Right ventricle myocardium superior (tissue), 1 donor: ENCODE measurements at regions not wholly inside any gene's neighbourhood (a gene's known extent, or its start where the extent isn't known, plus 50 kb on each side); places are given as distances from the start of the nearest gene placed in this dataset.

Experiments
- ATAC-seq: fragments of 200-7000 bp; cut with Tn5 transposase; one replicate; pipeline ENCODE4 v1.9.1; 2020; ENCODE audit warnings: mild to moderate bottlenecking; ENCODE audit not compliant: poor library complexity
- DNase-seq: peaks from one replicate; pipeline ENCODE4 v3.0.0-alpha.2; 2020
- intact Hi-C: fragments of 100-400 bp; cut with DNase I; formaldehyde crosslinking; loops from one replicate; pipeline ENCODE4 v1.11.2; 2022
- donor health status: DM: no; HTN: yes; CAD: no; lungs with severe emphysema.

GRCh38 chr10:25768167-25768566 lies 165.9 kb upstream of the MYO3A start:
- DNase-seq (no peak), ATAC-seq (no peak)
- intact Hi-C loops: no loop called here

- ATAC-seq (no peak), DNase-seq (no peak)
- intact Hi-C loops: no loop called here
Observed at GRCh38 chr10:25778646-25779045, 155.4 kb upstream of the MYO3A start.

GRCh38 chr10:25786161-25786560 lies 147.9 kb upstream of the MYO3A start:
- intact Hi-C loops: no loop called here
- DNase-seq (no peak), ATAC-seq (no peak)

- no peak for ATAC-seq
- intact Hi-C loops: no loop called here
- no peak for DNase-seq
Observed at GRCh38 chr10:25786899-25787298, 147.1 kb upstream of the MYO3A start.

DNA sequence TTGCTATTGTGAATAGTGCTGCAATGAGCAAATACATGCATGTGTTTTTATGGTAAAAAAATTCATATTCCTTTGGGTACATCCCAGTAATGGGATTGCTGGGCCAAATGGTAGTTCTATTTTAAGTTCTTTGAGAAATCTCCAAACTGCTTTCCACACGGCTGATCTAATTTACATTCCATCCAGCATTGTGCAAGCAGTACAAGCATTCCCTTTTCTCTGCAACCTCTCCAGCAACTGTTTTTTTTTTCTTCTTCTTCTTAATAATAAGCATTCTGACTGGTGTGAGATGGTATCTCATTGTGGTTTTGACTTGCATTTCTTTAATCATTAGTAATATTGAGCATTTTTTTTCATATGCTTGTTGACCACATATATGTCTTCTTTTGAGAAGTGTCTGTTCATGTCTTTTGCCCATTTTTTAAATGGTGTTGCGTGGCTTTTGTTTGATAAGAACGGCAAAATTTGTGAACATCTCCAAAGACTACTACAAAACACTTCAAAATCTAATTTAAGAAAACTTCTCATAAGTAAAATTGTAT lies 136.1 kb upstream of the MYO3A start:
- DNase-seq: no peak
- intact Hi-C loops: no loop called here
- no peak for ATAC-seq

DNA sequence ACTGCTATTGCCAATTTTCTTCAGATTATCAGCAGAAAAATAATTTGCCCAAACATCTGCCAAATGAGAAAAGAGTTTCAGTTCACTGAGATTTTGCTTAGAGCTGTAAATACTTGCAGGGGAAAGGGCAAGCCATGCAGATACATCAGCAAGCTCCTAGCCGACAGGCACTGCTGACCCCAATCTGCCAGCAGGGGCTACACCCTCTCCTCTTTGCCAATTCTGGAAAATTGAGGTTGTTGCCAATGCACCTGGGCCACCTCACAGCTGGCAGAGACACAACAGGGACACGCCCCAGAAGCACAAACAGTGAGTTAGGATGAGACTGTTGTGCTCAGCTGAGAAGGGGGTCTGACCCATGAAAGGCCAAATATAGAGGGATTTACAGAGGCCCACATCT lies 129.5 kb upstream of the MYO3A start:
- intact Hi-C loops: no loop called here
- ATAC-seq (no peak), DNase-seq (no peak)

DNA sequence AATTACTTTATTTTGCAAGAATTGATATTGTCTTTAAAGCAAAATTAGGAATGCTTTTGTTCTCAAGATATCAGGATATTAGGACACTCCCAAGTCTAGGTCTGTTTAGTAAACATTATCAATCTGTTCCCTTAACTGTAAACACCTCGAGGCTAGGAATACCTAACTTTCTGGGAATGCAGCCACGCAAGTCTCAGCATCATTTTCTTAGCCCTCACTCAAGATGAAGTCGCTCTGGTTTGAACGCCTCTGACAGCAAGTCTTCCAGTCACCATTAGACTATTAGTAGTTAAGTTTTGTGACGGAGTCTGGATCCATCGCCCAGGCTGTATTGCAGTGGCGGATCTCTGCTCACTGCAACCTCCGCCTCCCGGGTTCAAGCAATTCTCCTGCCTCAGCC lies 128.0 kb upstream of the MYO3A start:
- no peak for ATAC-seq

GRCh38 chr10:25808372-25808771 lies 125.7 kb upstream of the MYO3A start:
- no peak for ATAC-seq
- intact Hi-C loops: no loop called here

More for the DNA sequence above, 128.0 kb upstream of the MYO3A start:
- DNase-seq: no peak
- intact Hi-C loops: no loop called here

GRCh38 chr10:25811052-25811685 lies 122.9 kb upstream of the MYO3A start:
- ATAC-seq (no peak), DNase-seq (no peak)
- intact Hi-C loops: no loop called here

More at GRCh38 chr10:25808372-25808771, 125.7 kb upstream of the MYO3A start:
- no peak for DNase-seq

- intact Hi-C loops: no loop called here
- ATAC-seq (no peak), DNase-seq (no peak)
Observed at GRCh38 chr10:25813511-25813910, 120.5 kb upstream of the MYO3A start.

- intact Hi-C loops: no loop called here
- DNase-seq (no peak), ATAC-seq (no peak)
Observed at GRCh38 chr10:25815236-25815635, 118.8 kb upstream of the MYO3A start.

- no peak for ATAC-seq
- intact Hi-C loops: no loop called here
- DNase-seq: no peak
Observed at GRCh38 chr10:25815999-25816768, 117.8 kb upstream of the MYO3A start.

GRCh38 chr10:25817200-25817599 lies 116.8 kb upstream of the MYO3A start:
- no peak for ATAC-seq
- no peak for DNase-seq
- intact Hi-C loops: no loop called here

GRCh38 chr10:25818751-25819150 lies 115.3 kb upstream of the MYO3A start:
- intact Hi-C loops: no loop called here
- no peak for ATAC-seq
- DNase-seq: no peak

GRCh38 chr10:25820472-25820871 lies 113.6 kb upstream of the MYO3A start:
- intact Hi-C loops: no loop called here
- ATAC-seq (no peak), DNase-seq (no peak)

- no peak for DNase-seq
- intact Hi-C loops: no loop called here
- no peak for ATAC-seq
Observed at GRCh38 chr10:25820874-25821273, 113.2 kb upstream of the MYO3A start.

DNA sequence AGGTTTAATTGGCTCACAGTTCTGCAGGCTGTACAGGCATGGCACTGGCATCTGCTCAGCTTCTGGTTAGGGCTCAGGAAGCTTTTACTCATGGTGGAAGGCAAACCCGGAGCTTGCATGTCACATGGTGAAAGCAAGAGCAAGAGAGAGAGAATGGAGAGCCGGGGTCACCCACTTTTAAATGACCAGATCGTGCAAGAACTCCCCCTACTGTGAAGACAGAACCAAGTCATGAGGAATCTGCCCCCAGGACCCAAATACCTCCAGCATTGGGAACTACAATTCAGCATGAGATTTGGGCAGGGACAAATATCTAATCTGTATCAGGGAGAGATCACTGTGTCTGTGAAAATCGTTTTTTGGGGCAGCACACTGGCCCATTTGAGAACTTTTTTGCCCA lies 110.0 kb upstream of the MYO3A start:
- ATAC-seq (no peak), DNase-seq (no peak)
- intact Hi-C loops: no loop called here

GRCh38 chr10:25828475-25828874 lies 105.6 kb upstream of the MYO3A start:
- no peak for ATAC-seq
- intact Hi-C loops: no loop called here
- DNase-seq: no peak

DNA sequence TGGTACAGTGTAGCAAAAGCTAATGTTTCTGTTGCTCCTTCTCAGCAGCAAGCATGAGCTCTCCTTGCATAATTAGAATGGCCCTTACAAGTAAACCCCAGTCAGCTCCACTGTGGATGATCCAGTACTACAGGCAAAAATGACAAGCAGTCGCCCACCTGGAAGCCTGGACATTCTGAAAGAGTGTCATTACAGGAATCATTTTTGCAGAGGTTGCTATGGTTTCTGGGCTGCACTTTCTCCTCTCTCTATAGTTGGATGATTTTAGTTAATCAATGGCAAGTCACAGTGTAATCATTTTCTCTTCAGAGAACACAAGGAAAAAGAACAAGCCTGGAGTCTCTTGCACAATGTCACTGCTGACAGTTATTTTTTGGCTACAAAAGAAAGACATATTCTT lies 102.9 kb upstream of the MYO3A start:
- DNase-seq: no peak
- no peak for ATAC-seq
- intact Hi-C loops: no loop called here

DNA sequence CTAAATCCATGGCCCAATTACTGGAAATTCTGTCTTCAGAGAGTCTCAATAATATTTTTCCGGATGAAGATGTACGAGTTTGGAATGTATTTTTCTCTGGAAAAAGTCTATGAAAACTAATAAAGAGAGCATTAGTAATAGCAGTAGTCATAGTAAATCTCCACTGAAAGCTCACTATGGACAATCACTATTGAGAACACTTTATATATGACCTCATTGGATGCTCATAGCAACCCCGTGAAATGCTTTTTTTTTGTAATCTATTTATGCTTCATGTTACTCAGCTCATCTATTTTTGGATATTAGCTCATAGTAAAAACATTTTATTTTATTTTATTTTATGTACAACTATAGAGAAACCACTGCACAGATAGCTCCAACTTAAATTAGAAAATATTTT lies 94.3 kb upstream of the MYO3A start:
- intact Hi-C loops: no loop called here
- no peak for ATAC-seq
- no peak for DNase-seq
